Nephron progenitor cell (in vitro differentiated cells): ENCODE measurements at regions not wholly inside any gene's neighbourhood (a gene's known extent, or its start where the extent isn't known, plus 50 kb on each side); places are given as distances from the start of the nearest gene placed in this dataset.
A peak's percentile ranks its signal among the peaks of the same experiment; 100 is the strongest.

Experiments
- DNase-seq: peaks from one replicate; pipeline ENCODE4 v3.0.0; 2021
- H3K27ac Mint-ChIP-seq: 2 replicates; pipeline ENCODE4 v1.8.0; 2021; ENCODE audit warnings: mild to moderate bottlenecking, moderate library complexity, mixed read lengths
- H3K27me3 Mint-ChIP-seq: 2 replicates; pipeline ENCODE4 v1.8.0; 2021; ENCODE audit warnings: mild to moderate bottlenecking, low read depth, mixed read lengths; ENCODE audit not compliant: poor library complexity
- H3K36me3 Mint-ChIP-seq: 2 replicates; pipeline ENCODE4 v1.8.0; 2021; ENCODE audit warnings: low read depth, mixed read lengths
- H3K4me1 Mint-ChIP-seq: 2 replicates; pipeline ENCODE4 v1.8.0; 2021; ENCODE audit warnings: mixed read lengths
- H3K4me3 Mint-ChIP-seq: 2 replicates; pipeline ENCODE4 v1.8.0; 2021; ENCODE audit warnings: mild to moderate bottlenecking, moderate library complexity, mixed read lengths
- H3K9me3 Mint-ChIP-seq: 2 replicates; pipeline ENCODE4 v1.8.0; 2021; ENCODE audit warnings: mild to moderate bottlenecking, moderate library complexity, mixed read lengths
- TF ChIP-seq, protein P1 (sequence below): fragments of 200-600 bp; sonication (generic); IDR thresholded peaks from 2 replicates; pipeline ENCODE4 v1.5.0; 2021; ENCODE audit warnings: antibody characterized with exemption

GRCh38 chr2:13006829-13007717 lies 290.3 kb downstream of the TRIB2 start:
- Mint-ChIP-seq H3K36me3 (no peaks in the 10 kb centered on the region), H3K4me1 (peaks cover 25% of the 10 kb centered on the region), H3K27ac (peak overlapping the region; percentile 43), H3K9me3 (no peaks in the 10 kb centered on the region), H3K27me3 (no peaks in the 10 kb centered on the region), H3K4me3 (no peak overlapping the region)
- DNase-seq: peak; percentile 74
- TF ChIP-seq, protein P1, sequence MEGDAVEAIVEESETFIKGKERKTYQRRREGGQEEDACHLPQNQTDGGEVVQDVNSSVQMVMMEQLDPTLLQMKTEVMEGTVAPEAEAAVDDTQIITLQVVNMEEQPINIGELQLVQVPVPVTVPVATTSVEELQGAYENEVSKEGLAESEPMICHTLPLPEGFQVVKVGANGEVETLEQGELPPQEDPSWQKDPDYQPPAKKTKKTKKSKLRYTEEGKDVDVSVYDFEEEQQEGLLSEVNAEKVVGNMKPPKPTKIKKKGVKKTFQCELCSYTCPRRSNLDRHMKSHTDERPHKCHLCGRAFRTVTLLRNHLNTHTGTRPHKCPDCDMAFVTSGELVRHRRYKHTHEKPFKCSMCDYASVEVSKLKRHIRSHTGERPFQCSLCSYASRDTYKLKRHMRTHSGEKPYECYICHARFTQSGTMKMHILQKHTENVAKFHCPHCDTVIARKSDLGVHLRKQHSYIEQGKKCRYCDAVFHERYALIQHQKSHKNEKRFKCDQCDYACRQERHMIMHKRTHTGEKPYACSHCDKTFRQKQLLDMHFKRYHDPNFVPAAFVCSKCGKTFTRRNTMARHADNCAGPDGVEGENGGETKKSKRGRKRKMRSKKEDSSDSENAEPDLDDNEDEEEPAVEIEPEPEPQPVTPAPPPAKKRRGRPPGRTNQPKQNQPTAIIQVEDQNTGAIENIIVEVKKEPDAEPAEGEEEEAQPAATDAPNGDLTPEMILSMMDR: peak; percentile 96

DNA sequence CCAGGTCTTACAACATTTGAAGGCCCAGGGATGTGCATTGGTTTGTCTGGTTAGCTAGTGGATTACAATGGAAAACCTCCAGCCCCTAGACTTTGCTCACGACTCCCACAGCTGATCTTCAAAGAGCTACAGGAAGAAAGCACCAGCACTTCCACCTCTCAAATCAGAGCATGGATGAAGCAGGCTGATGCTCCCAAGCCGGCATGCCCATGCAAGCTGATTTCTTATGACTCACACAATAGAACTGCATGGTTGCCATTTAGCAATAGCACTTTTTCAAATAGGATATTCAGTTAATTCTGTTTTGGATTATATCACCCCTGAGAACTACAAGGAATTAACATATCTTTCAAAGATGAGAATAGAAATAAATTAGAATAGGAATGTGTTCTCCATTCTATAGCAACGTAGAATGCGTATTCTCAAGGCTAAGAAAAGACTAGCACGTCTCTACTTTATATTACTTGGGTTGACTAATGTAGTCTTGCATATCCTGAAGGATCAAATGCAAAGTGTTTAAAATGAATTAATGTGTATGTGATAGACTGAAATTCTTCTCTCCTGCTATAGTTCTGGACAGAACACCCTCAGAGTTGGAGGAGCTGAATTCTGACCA lies 292.4 kb downstream of the TRIB2 start:
- DNase-seq: no peak
- H3K27ac Mint-ChIP-seq: no peak overlapping the region
- H3K36me3 Mint-ChIP-seq: no peaks in the 10 kb centered on the region

GRCh38 chr2:13010283-13010682 lies 293.5 kb downstream of the TRIB2 start:
- H3K4me1 Mint-ChIP-seq: peaks cover 24% of the 10 kb centered on the region
- no peaks in the 10 kb centered on the region for H3K27me3 Mint-ChIP-seq
- DNase-seq: no peak
- H3K36me3 Mint-ChIP-seq: no peaks in the 10 kb centered on the region
- H3K27ac Mint-ChIP-seq: no peak overlapping the region
- no peaks in the 10 kb centered on the region for H3K9me3 Mint-ChIP-seq
- H3K4me3 Mint-ChIP-seq: no peak overlapping the region
- TF ChIP-seq, protein P1: no peak

More for the DNA sequence above, 292.4 kb downstream of the TRIB2 start:
- Mint-ChIP-seq H3K4me3 (no peak overlapping the region), H3K27me3 (no peaks in the 10 kb centered on the region), H3K9me3 (no peaks in the 10 kb centered on the region), H3K4me1 (peaks cover 25% of the 10 kb centered on the region)
- TF ChIP-seq, protein P1: no peak

GRCh38 chr2:13014783-13015182 lies 298.0 kb downstream of the TRIB2 start:
- peak overlapping the region; percentile 27 for H3K27ac Mint-ChIP-seq
- no peaks in the 10 kb centered on the region for H3K4me1 Mint-ChIP-seq
- no peaks in the 10 kb centered on the region for H3K9me3 Mint-ChIP-seq
- H3K27me3 Mint-ChIP-seq: no peaks in the 10 kb centered on the region
- H3K36me3 Mint-ChIP-seq: no peaks in the 10 kb centered on the region
- H3K4me3 Mint-ChIP-seq: no peak overlapping the region
- TF ChIP-seq, protein P1: no peak
- DNase-seq: no peak

DNA sequence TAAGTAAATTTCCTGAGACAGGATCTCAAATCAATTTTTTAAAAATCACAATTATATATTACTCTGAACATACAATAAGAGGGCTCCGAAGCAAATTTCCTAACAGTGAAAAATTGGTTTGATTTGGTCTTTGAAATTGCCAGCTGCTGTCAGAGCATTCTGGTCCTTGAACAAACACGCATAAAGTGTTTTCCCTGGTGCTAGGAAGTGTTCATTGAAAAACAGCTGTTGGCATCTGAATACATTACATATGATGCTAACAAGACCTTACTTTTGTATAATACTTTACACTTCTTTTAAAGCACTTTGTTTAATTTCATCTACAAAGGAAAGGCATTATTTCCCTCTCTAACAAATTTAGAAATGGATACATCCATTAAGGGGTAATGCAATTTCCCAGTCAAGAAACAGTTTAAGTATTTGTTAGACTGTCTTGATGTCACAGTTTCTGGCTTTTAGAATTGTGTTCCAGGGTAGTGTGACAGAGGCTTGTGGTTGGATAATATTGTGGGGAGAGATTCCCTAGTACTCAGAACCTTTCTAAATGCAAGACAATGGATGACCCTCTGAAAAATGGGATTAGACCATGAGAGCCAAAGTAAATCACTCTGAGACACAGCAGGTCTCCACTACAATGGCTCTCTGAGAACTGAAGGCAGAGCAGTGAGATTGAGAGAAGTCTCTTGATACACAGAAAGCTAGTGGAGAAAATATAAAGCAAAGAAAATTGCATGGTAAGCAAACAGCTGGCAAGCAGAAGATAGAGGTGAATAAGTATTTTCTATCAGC lies 299.0 kb downstream of the TRIB2 start:
- Mint-ChIP-seq H3K27me3 (no peaks in the 10 kb centered on the region), H3K4me1 (no peaks in the 10 kb centered on the region), H3K4me3 (no peak overlapping the region), H3K9me3 (no peaks in the 10 kb centered on the region), H3K27ac (no peak overlapping the region), H3K36me3 (no peaks in the 10 kb centered on the region)
- TF ChIP-seq, protein P1: no peak
- no peak for DNase-seq
